ENCODE measurements at regions not wholly inside any gene's neighbourhood (a gene's known extent, or its start where the extent isn't known, plus 50 kb on each side); places are given as distances from the start of the nearest gene placed in this dataset.

- peak; percentile 44 to 46 for DNase-seq (ENCODE audit: low read depth in 2 of 2)
- H3K4me3 ChIP-seq (replicated peaks in 1 of 2; ENCODE audit: low read depth in 2 of 2, low read length in 2 of 2), result no peak overlapping the region
- TF ChIP-seq CTCF (IDR thresholded peaks at IDR 0.05; ENCODE audit: low read depth, low read length), result peak; percentile 51
Observed at GRCh38 chr14:48398675-48399282, 723.4 kb upstream of the MDGA2 start.

GRCh38 chr14:48391661-48392060 is 716.3 kb upstream of the MDGA2 start:
- DNase-seq (ENCODE audit: low read depth in 2 of 2), result no peak

GRCh38 chr14:48390346-48390745 is 714.9 kb upstream of the MDGA2 start:
- no peak overlapping the region for H3K4me3 ChIP-seq (replicated peaks in 1 of 2; ENCODE audit: low read depth in 2 of 2, low read length in 2 of 2)
- no peak for DNase-seq (ENCODE audit: low read depth in 2 of 2)
- TF ChIP-seq CTCF (IDR thresholded peaks at IDR 0.05; ENCODE audit: low read depth, low read length), result no peak

More at GRCh38 chr14:48391661-48392060, 716.3 kb upstream of the MDGA2 start:
- H3K4me3 ChIP-seq (replicated peaks in 1 of 2; ENCODE audit: low read depth in 2 of 2, low read length in 2 of 2), result no peak overlapping the region
- TF ChIP-seq CTCF (IDR thresholded peaks at IDR 0.05; ENCODE audit: low read depth, low read length), result no peak

GRCh38 chr14:48384821-48385220 is 709.4 kb upstream of the MDGA2 start:
- no peak for TF ChIP-seq CTCF (IDR thresholded peaks at IDR 0.05; ENCODE audit: low read depth, low read length)
- DNase-seq (ENCODE audit: low read depth in 2 of 2), result no peak
- H3K4me3 ChIP-seq (replicated peaks in 1 of 2; ENCODE audit: low read depth in 2 of 2, low read length in 2 of 2), result no peak overlapping the region

GRCh38 chr14:48382961-48383360 is 707.6 kb upstream of the MDGA2 start:
- no peak overlapping the region for H3K4me3 ChIP-seq (replicated peaks in 1 of 2; ENCODE audit: low read depth in 2 of 2, low read length in 2 of 2)
- DNase-seq (ENCODE audit: low read depth in 2 of 2), result no peak
- no peak for TF ChIP-seq CTCF (IDR thresholded peaks at IDR 0.05; ENCODE audit: low read depth, low read length)

- no peak overlapping the region for H3K4me3 ChIP-seq (replicated peaks in 1 of 2; ENCODE audit: low read depth in 2 of 2, low read length in 2 of 2)
- no peak for DNase-seq (ENCODE audit: low read depth in 2 of 2)
- no peak for TF ChIP-seq CTCF (IDR thresholded peaks at IDR 0.05; ENCODE audit: low read depth, low read length)
Observed at GRCh38 chr14:48378541-48378940, 703.1 kb upstream of the MDGA2 start.

GRCh38 chr14:48373981-48374380 is 698.6 kb upstream of the MDGA2 start:
- no peak for DNase-seq (ENCODE audit: low read depth in 2 of 2)
- no peak for TF ChIP-seq CTCF (IDR thresholded peaks at IDR 0.05; ENCODE audit: low read depth, low read length)
- no peak overlapping the region for H3K4me3 ChIP-seq (replicated peaks in 1 of 2; ENCODE audit: low read depth in 2 of 2, low read length in 2 of 2)
